ENCODE measurements at regions not wholly inside any gene's neighbourhood (a gene's known extent, or its start where the extent isn't known, plus 50 kb on each side); places are given as distances from the start of the nearest gene placed in this dataset.
"Not testable (repeated sequence)": the region's sequence is repeated elsewhere in the genome, so short reads cannot be mapped to it uniquely, and the experiment has no call there.

DNA sequence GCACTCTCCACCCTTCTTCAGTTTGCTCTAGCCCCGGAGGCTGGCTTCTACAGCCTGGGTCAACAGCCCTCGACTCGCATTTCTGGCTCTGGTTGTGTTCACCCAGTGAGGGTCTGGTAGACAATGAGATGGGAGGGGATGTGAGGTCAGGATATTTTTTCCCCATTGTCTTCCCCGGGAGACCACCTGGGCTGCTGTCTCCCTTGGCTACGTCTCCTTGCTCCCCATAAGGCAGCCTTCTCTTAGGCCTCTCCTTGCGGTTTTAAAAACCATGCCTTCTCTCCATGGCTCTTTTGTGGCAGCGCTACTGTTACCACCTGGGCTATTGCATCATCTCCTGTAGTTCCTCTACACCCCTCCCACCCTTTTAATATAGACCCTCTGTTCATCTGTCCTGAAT, 327.6 kb upstream of the NOTCH2NLA start:
- TF ChIP-seq, protein P1, sequence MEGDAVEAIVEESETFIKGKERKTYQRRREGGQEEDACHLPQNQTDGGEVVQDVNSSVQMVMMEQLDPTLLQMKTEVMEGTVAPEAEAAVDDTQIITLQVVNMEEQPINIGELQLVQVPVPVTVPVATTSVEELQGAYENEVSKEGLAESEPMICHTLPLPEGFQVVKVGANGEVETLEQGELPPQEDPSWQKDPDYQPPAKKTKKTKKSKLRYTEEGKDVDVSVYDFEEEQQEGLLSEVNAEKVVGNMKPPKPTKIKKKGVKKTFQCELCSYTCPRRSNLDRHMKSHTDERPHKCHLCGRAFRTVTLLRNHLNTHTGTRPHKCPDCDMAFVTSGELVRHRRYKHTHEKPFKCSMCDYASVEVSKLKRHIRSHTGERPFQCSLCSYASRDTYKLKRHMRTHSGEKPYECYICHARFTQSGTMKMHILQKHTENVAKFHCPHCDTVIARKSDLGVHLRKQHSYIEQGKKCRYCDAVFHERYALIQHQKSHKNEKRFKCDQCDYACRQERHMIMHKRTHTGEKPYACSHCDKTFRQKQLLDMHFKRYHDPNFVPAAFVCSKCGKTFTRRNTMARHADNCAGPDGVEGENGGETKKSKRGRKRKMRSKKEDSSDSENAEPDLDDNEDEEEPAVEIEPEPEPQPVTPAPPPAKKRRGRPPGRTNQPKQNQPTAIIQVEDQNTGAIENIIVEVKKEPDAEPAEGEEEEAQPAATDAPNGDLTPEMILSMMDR (IDR thresholded peaks at IDR 0.05): not testable (repeated sequence)
- TF ChIP-seq EZH2 (IDR thresholded peaks at IDR 0.05; ENCODE audit: borderline replicate concordance, insufficient read depth, low read depth, low read length, poor library complexity, severe bottlenecking): not testable (repeated sequence)

Measured in B cell (primary cell).